PC-3 (cell line): ENCODE measurements at regions not wholly inside any gene's neighbourhood (a gene's known extent, or its start where the extent isn't known, plus 50 kb on each side); places are given as distances from the start of the nearest gene placed in this dataset.

Experiments
- ATAC-seq: fragments of 200-7000 bp; cut with Tn5 transposase; 2 replicates; pipeline ENCODE4 v1.9.1; 2020; ENCODE audit warnings: mild to moderate bottlenecking, moderate library complexity
- BruUV-seq: library from RNA; stranded (reverse); fragments of 400-500 nt; replicated peaks from 2 replicates; lab custom pipeline; 2021; lab: Mats Ljungman, UMichigan
- CTCF ChIA-PET: fragments of 300-600 bp; sonication (Branson Sonifier 250); formaldehyde crosslinking; loops from one replicate; lab custom pipeline; 2022; ENCODE audit warnings: antibody characterized with exemption; lab: Charles Lee
- POLR2A ChIA-PET: fragments of 300-600 bp; sonication (Branson Sonifier 250); formaldehyde crosslinking; loops from one replicate; lab custom pipeline; 2022; ENCODE audit warnings: antibody characterized with exemption; ENCODE audit not compliant: unreplicated experiment; lab: Charles Lee
- DNase-seq: peaks from one replicate; pipeline ENCODE4 v3.0.0-alpha.2; 2015
- H2AFZ ChIP-seq: fragments of 300-600 bp; sonication (generic); 2 replicates; pipeline ENCODE4 v1.6.0; 2016; ENCODE audit warnings: antibody characterized with exemption, low read length
- H3F3A ChIP-seq: fragments of 300-600 bp; sonication (generic); one replicate; pipeline ENCODE4 v1.6.0; 2017; ENCODE audit warnings: antibody characterized with exemption, low read length, control low read depth, mild to moderate bottlenecking; ENCODE audit not compliant: unreplicated experiment
- H3K27ac ChIP-seq: fragments of 300-600 bp; sonication (generic); 2 replicates; pipeline ENCODE4 v1.5.1; 2016; ENCODE audit warnings: mild to moderate bottlenecking, low read length
- H3K27me3 ChIP-seq: fragments of 300-600 bp; sonication (generic); 2 replicates; pipeline ENCODE4 v1.6.1; 2016; ENCODE audit warnings: low read length, mixed read lengths
- H3K36me3 ChIP-seq: fragments of 300-600 bp; sonication (generic); 2 replicates; pipeline ENCODE4 v1.6.1; 2016; ENCODE audit warnings: low read depth, mixed run types, low read length, mixed read lengths
- H3K4me1 ChIP-seq: fragments of 300-600 bp; sonication (generic); 2 replicates; pipeline ENCODE4 v1.5.1; 2016; ENCODE audit warnings: low read length; ENCODE audit not compliant: insufficient read depth
- H3K4me2 ChIP-seq: fragments of 300-600 bp; sonication (generic); 2 replicates; pipeline ENCODE4 v1.6.0; 2016; ENCODE audit warnings: low read length
- H3K4me3 ChIP-seq: fragments of 300-600 bp; sonication (generic); 2 replicates; pipeline ENCODE4 v1.5.1; 2016; ENCODE audit warnings: mild to moderate bottlenecking, low read length, mixed read lengths
- H3K79me2 ChIP-seq: fragments of 300-600 bp; sonication (generic); 2 replicates; pipeline ENCODE4 v1.6.1; 2017; ENCODE audit warnings: low read length, mixed read lengths
- H3K9ac ChIP-seq: fragments of 300-600 bp; sonication (generic); 2 replicates; pipeline ENCODE4 v1.6.0; 2016; ENCODE audit warnings: mild to moderate bottlenecking, low read length
- H3K9me2 ChIP-seq: fragments of 300-600 bp; sonication (generic); replicated peaks from 2 replicates; pipeline ENCODE4 v1.6.1; 2016; ENCODE audit warnings: mixed run types, low read length, mixed read lengths
- H3K9me3 ChIP-seq: fragments of 300-600 bp; sonication (generic); 2 replicates; pipeline ENCODE4 v1.6.1; 2016; ENCODE audit warnings: low read length, mixed read lengths
- H4K20me1 ChIP-seq: fragments of 300-600 bp; sonication (generic); 2 replicates; pipeline ENCODE4 v1.6.1; 2016; ENCODE audit warnings: low read length, mixed read lengths
- CTCF ChIP-seq: fragments of 300-600 bp; sonication (generic); conservative IDR thresholded peaks from 2 replicates; pipeline ENCODE4 v1.5.1; 2017; ENCODE audit warnings: antibody characterized with exemption, low read depth, mild to moderate bottlenecking, low read length
- EZH2 ChIP-seq: fragments of 300-600 bp; sonication (generic); IDR thresholded peaks from one replicate; pipeline ENCODE4 v1.6.1; 2017; ENCODE audit warnings: antibody characterized with exemption, mild to moderate bottlenecking, low read length; ENCODE audit not compliant: unreplicated experiment
- EZH2phosphoT487 ChIP-seq: fragments of 300-600 bp; sonication (generic); IDR thresholded peaks from 2 replicates; pipeline ENCODE4 v1.6.1; 2018; ENCODE audit warnings: mild to moderate bottlenecking, antibody characterized with exemption, low read length, borderline replicate concordance
- intact Hi-C: fragments of 100-400 bp; cut with micrococcal nuclease; formaldehyde crosslinking; loops from 2 replicates; pipeline ENCODE4 v1.9.0; 2023

DNA sequence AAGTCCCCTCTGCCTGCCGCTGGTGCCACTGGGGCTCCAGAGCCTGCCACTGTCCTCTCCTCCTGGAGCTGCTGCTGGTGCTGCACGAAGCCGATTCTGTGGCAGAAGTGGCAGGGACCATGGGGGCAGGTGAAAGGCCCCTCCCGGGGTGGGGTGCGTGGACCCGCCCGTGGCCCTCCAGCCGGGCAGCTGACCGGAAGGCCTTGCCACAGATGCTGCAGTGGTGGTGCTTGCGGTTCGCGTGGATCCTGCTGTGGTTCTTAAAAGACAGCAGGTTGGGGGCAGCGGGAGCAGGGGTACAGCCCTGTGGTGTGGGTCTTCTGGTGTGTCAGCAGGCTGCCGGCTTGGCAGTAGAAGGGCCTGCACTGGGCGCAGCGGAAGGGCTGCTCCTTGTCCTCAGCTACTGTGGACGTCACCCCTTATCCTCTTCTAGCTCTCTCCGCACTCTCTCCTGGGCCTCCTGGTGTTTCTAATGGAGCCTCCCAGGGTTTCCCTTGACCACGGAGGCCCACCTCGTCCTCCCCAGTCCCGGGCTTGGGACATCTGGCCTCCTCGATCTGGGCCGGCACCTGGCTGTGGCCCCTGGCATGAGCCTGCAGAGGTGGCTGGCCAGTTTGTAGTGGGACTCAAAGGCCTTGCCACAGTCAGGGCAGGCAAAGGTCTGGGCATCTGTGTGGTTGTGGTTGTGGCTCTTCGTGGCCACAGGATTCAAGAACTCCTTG, 380.4 kb downstream of the OLFM4 start:
- POLR2A ChIA-PET: no interaction called here
- Histone ChIP-seq H3K79me2 (no peaks in the 10 kb centered on the region), H3K9me2 (no peaks in the 10 kb centered on the region), H3K4me2 (no peak overlapping the region), H3K4me1 (no peaks in the 10 kb centered on the region), H2AFZ (no peak overlapping the region), H3K4me3 (no peak overlapping the region), H3F3A (no peaks in the 10 kb centered on the region), H4K20me1 (no peaks in the 10 kb centered on the region), H3K27ac (no peak overlapping the region), H3K9me3 (no peaks in the 10 kb centered on the region), H3K27me3 (no peaks in the 10 kb centered on the region), H3K9ac (no peak overlapping the region), H3K36me3 (no peaks in the 10 kb centered on the region)
- DNase-seq (no peak), ATAC-seq (no peak)
- BruUV-seq: no TSS peak
- intact Hi-C loops: no loop called here
- TF ChIP-seq CTCF (no peak), EZH2phosphoT487 (no peak), EZH2 (no peak)
- CTCF ChIA-PET: no interaction called here

DNA sequence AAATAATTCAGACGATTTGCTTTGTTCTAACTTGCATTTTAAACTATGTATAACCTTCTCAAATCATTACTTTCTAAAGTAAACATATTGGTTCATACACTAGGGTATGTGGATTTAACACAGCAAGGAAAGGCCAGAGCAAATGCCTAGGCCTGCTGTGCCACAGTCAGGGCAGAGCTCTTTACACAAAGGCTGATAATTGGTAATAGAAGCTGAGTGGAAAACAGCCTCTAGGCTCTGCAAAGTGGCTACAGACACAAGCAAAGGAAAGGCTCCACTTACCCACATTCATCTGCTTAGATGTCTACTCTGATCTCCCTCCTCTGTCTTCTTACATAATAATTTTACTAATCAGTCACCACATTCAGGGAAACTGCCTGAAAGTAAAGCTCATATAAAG, 382.9 kb downstream of the OLFM4 start:
- H2AFZ ChIP-seq: no peak overlapping the region
- H3F3A ChIP-seq: no peaks in the 10 kb centered on the region
- H3K9me2 ChIP-seq: no peaks in the 10 kb centered on the region
- intact Hi-C loops: no loop called here
- DNase-seq (no peak), ATAC-seq (no peak)
- H3K4me3 ChIP-seq: no peak overlapping the region
- BruUV-seq: no TSS peak
- H3K9ac ChIP-seq: no peak overlapping the region
- POLR2A ChIA-PET: no interaction called here
- no peaks in the 10 kb centered on the region for H3K27me3 ChIP-seq
- H3K9me3 ChIP-seq: no peaks in the 10 kb centered on the region
- no peaks in the 10 kb centered on the region for H3K4me1 ChIP-seq
- H3K36me3 ChIP-seq: no peaks in the 10 kb centered on the region
- TF ChIP-seq EZH2 (no peak), CTCF (no peak), EZH2phosphoT487 (no peak)
- CTCF ChIA-PET: no interaction called here
- no peaks in the 10 kb centered on the region for H4K20me1 ChIP-seq
- H3K27ac ChIP-seq: no peak overlapping the region
- no peaks in the 10 kb centered on the region for H3K79me2 ChIP-seq
- no peak overlapping the region for H3K4me2 ChIP-seq

DNA sequence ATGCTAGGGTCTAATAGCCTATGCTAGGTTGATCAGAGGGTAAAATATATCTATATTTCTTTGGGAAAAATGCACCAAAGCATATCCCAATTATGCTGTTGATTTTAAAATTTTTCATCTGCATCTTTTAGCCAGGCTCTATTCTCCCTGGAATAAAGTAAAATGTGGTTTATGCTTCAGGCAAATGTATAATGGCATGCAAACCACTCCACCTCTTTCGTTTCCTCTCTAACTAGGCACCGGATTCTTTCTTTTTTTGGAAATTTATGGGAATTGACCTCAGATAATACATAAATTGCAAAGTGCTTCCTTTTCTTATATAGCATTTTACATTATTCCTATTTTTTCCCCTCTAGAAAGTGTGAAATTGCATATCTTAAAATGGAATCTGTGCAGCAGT, 386.5 kb downstream of the OLFM4 start:
- DNase-seq: no peak
- Histone ChIP-seq H3K9me2 (no peaks in the 10 kb centered on the region), H3K4me2 (no peak overlapping the region), H4K20me1 (no peaks in the 10 kb centered on the region), H2AFZ (no peak overlapping the region), H3K36me3 (no peaks in the 10 kb centered on the region), H3K27ac (no peak overlapping the region), H3K79me2 (no peaks in the 10 kb centered on the region), H3K27me3 (no peaks in the 10 kb centered on the region), H3K9ac (no peak overlapping the region), H3K4me3 (no peak overlapping the region), H3K9me3 (no peaks in the 10 kb centered on the region), H3F3A (no peaks in the 10 kb centered on the region), H3K4me1 (no peaks in the 10 kb centered on the region)
- intact Hi-C loops: no loop called here
- POLR2A ChIA-PET: no interaction called here
- no TSS peak for BruUV-seq
- CTCF ChIA-PET: no interaction called here
- ATAC-seq: no peak
- no peak for TF ChIP-seq CTCF
- TF ChIP-seq EZH2phosphoT487: no peak
- no peak for TF ChIP-seq EZH2
